Kidney epithelial cell (primary cell): ENCODE measurements at regions not wholly inside any gene's neighbourhood (a gene's known extent, or its start where the extent isn't known, plus 50 kb on each side); places are given as distances from the start of the nearest gene placed in this dataset.
"Not testable (repeated sequence)": the region's sequence is repeated elsewhere in the genome, so short reads cannot be mapped to it uniquely, and the experiment has no call there.

Source experiments
- DNase-seq: peaks from one replicate; pipeline ENCODE4 v3.0.0-alpha.2; 2010; ENCODE audit warnings: low read depth
- H3K27me3 ChIP-seq: 2 replicates; pipeline ENCODE4 v1.6.0; 2011; ENCODE audit warnings: low read length; ENCODE audit not compliant: control insufficient read depth, insufficient read depth
- H3K36me3 ChIP-seq: 2 replicates; pipeline ENCODE4 v1.5.1; 2011; ENCODE audit warnings: low read length; ENCODE audit not compliant: control insufficient read depth, insufficient read depth
- H3K4me3 ChIP-seq: 2 replicates; pipeline ENCODE4 v1.5.1; 2011; ENCODE audit warnings: low read depth, mild to moderate bottlenecking, control low read depth, low read length
- CTCF ChIP-seq: IDR thresholded peaks from 2 replicates; pipeline ENCODE4 v1.5.1; 2011; ENCODE audit warnings: mild to moderate bottlenecking, moderate library complexity, low read length, control low read depth, inconsistent platforms; ENCODE audit not compliant: insufficient read depth, poor library complexity, severe bottlenecking

- no peak for TF ChIP-seq CTCF
- H3K36me3 ChIP-seq, result no peaks in the 10 kb centered on the region
- DNase-seq, result no peak
Observed at GRCh38 chr1:4485398-4485797, 169.0 kb upstream of the AJAP1 start.

GRCh38 chr1:4485878-4486277, 168.5 kb upstream of the AJAP1 start:
- Histone ChIP-seq H3K4me3 (no peak overlapping the region), H3K36me3 (no peaks in the 10 kb centered on the region), H3K27me3 (no peaks in the 10 kb centered on the region)
- TF ChIP-seq CTCF, result no peak
- DNase-seq, result no peak

More at GRCh38 chr1:4485398-4485797, 169.0 kb upstream of the AJAP1 start:
- H3K4me3 ChIP-seq, result no peak overlapping the region
- H3K27me3 ChIP-seq, result no peaks in the 10 kb centered on the region

GRCh38 chr1:4486408-4487120, 167.8 kb upstream of the AJAP1 start:
- Histone ChIP-seq H3K4me3 (no peak overlapping the region), H3K27me3 (no peaks in the 10 kb centered on the region), H3K36me3 (no peaks in the 10 kb centered on the region)
- no peak for TF ChIP-seq CTCF
- DNase-seq, result no peak

GRCh38 chr1:4488018-4488417, 166.4 kb upstream of the AJAP1 start:
- Histone ChIP-seq H3K27me3 (no peaks in the 10 kb centered on the region), H3K36me3 (no peaks in the 10 kb centered on the region), H3K4me3 (no peak overlapping the region)
- no peak for DNase-seq
- TF ChIP-seq CTCF, result no peak

GRCh38 chr1:4489486-4489885, 164.9 kb upstream of the AJAP1 start:
- DNase-seq, result no peak
- H3K36me3 ChIP-seq, result no peaks in the 10 kb centered on the region
- no peak for TF ChIP-seq CTCF
- no peak overlapping the region for H3K4me3 ChIP-seq
- no peaks in the 10 kb centered on the region for H3K27me3 ChIP-seq

GRCh38 chr1:4489992-4490391, 164.4 kb upstream of the AJAP1 start:
- not testable (repeated sequence) for DNase-seq, H3K36me3 ChIP-seq, H3K27me3 ChIP-seq

More at GRCh38 chr1:4489992-4490391, 164.4 kb upstream of the AJAP1 start:
- H3K4me3 ChIP-seq, result not testable (repeated sequence)
